Kidney (tissue), 13 donors: ENCODE measurements at regions not wholly inside any gene's neighbourhood (a gene's known extent, or its start where the extent isn't known, plus 50 kb on each side); places are given as distances from the start of the nearest gene placed in this dataset.
A peak's percentile ranks its signal among the peaks of the same experiment; 100 is the strongest.

Experiments used
- DNase-seq, 5 donors: peaks; one replicate each; pipeline ENCODE4 v3.0.0-alpha.2; 2013 to 2020
- FAIRE-seq: peaks from 2 replicates; lab custom pipeline; 2012; peaks lifted over from hg19 to GRCh38; lab: Jason Lieb, UNC
- H3K27ac ChIP-seq, 2 donors: one replicate each; pipeline ENCODE4 v1.7.0; 2013; ENCODE audit warnings: low read depth in 2 of 2, low read length in 2 of 2, inconsistent platforms in 1 of 2
- H3K27me3 ChIP-seq: one replicate; pipeline ENCODE4 v1.7.1; 2013; ENCODE audit warnings: low read length, inconsistent platforms; ENCODE audit not compliant: control insufficient read depth, insufficient read depth
- H3K36me3 ChIP-seq, 3 donors: one replicate each; pipeline versions ENCODE4 v1.7.0 to v1.7.1; 2013; ENCODE audit warnings: low read length in 3 of 3, control low read depth in 1 of 3, inconsistent platforms in 1 of 3; ENCODE audit not compliant: insufficient read depth in 3 of 3, control insufficient read depth in 2 of 3
- H3K4me1 ChIP-seq, 3 donors: one replicate each; pipeline versions ENCODE4 v1.7.0 to v1.7.1; 2013; ENCODE audit warnings: low read length in 3 of 3, inconsistent platforms in 1 of 3, low read depth in 1 of 3; ENCODE audit not compliant: control insufficient read depth in 2 of 3, insufficient read depth in 2 of 3
- H3K4me3 ChIP-seq, 3 donors: one replicate each; pipeline versions ENCODE4 v1.7.0 to v1.8.1; 2013; ENCODE audit warnings: low read length in 3 of 3, control low read depth in 1 of 3, inconsistent platforms in 1 of 3
- H3K9ac ChIP-seq, 3 donors: one replicate each; pipeline versions ENCODE4 v1.7.0 to v1.7.1; 2013; ENCODE audit warnings: low read length in 3 of 3, control low read depth in 1 of 3, inconsistent platforms in 1 of 3
- H3K9me3 ChIP-seq, 3 donors: one replicate each; pipeline versions ENCODE4 v1.7.0 to v1.7.1; 2013; ENCODE audit warnings: low read length in 3 of 3, control low read depth in 1 of 3, inconsistent platforms in 1 of 3; ENCODE audit not compliant: control insufficient read depth in 2 of 3, insufficient read depth in 1 of 3
- CTCF ChIP-seq: IDR thresholded peaks from 3 replicates; pipeline ENCODE4 v1.5.1; 2012; ENCODE audit warnings: mild to moderate bottlenecking, moderate library complexity, borderline replicate concordance; ENCODE audit not compliant: insufficient read depth; ENCODE audit errors: extremely low read depth
- intact Hi-C: fragments of 100-400 bp; cut with DNase I; formaldehyde crosslinking; loops from one replicate; pipeline ENCODE4 v1.11.1; 2022
- donor health status: control.
- donor health status: control.
- donor health status: control.
- donor health status: control.
- donor health status: control.
- donor health status: DM: yes; HTN: yes; CAD: no.
- donor health status: Normal renal cell carcinoma (clear cell type).

- Histone ChIP-seq H3K36me3 (no peaks in the 10 kb centered on the region), H3K9me3 (no peaks in the 10 kb centered on the region), H3K9ac (no peak overlapping the region), H3K27me3 (no peaks in the 10 kb centered on the region), H3K4me3 (no peak overlapping the region), H3K4me1 (peaks cover 0 to 2% (median 0%) of the 10 kb centered on the region in 3 donors), H3K27ac (no peak overlapping the region)
- DNase-seq (peak in 2 of 5 donors; percentile 71 to 92), FAIRE-seq (no peak)
- no peak for TF ChIP-seq CTCF
- intact Hi-C loops = no loop called here
Observed at GRCh38 chr4:158020176-158020575, 152.6 kb downstream of the GASK1B start.

- no peak overlapping the region for H3K4me3 ChIP-seq
- DNase-seq (no peak), FAIRE-seq (no peak)
- H3K27me3 ChIP-seq = no peaks in the 10 kb centered on the region
- no peaks in the 10 kb centered on the region for H3K9me3 ChIP-seq
- H3K27ac ChIP-seq = no peak overlapping the region
- intact Hi-C loops = no loop called here
- peaks cover 0 to 2% (median 0%) of the 10 kb centered on the region in 3 donors for H3K4me1 ChIP-seq
- H3K36me3 ChIP-seq = no peaks in the 10 kb centered on the region
- no peak overlapping the region for H3K9ac ChIP-seq
- no peak for TF ChIP-seq CTCF
Observed at GRCh38 chr4:158018831-158019230, 154.0 kb downstream of the GASK1B start.

GRCh38 chr4:158018221-158018830, 154.5 kb downstream of the GASK1B start:
- DNase-seq (no peak), FAIRE-seq (no peak)
- Histone ChIP-seq H3K36me3 (no peaks in the 10 kb centered on the region), H3K4me1 (peaks cover 0 to 2% (median 0%) of the 10 kb centered on the region in 3 donors), H3K9me3 (no peaks in the 10 kb centered on the region), H3K4me3 (no peak overlapping the region), H3K27me3 (no peaks in the 10 kb centered on the region), H3K9ac (no peak overlapping the region), H3K27ac (no peak overlapping the region)
- intact Hi-C loops = no loop called here
- no peak for TF ChIP-seq CTCF

- H3K27me3 ChIP-seq = no peaks in the 10 kb centered on the region
- no peak overlapping the region for H3K9ac ChIP-seq
- no peak for TF ChIP-seq CTCF
- FAIRE-seq (no peak), DNase-seq (no peak)
- H3K9me3 ChIP-seq = no peaks in the 10 kb centered on the region
- no peak overlapping the region for H3K27ac ChIP-seq
- intact Hi-C loops = no loop called here
- no peak overlapping the region for H3K4me3 ChIP-seq
- no peaks in the 10 kb centered on the region for H3K36me3 ChIP-seq
- H3K4me1 ChIP-seq = peaks cover 0 to 2% (median 0%) of the 10 kb centered on the region in 3 donors
Observed at GRCh38 chr4:158016511-158016910, 156.3 kb downstream of the GASK1B start.
